Epithelial cell of esophagus (primary cell): ENCODE measurements at regions not wholly inside any gene's neighbourhood (a gene's known extent, or its start where the extent isn't known, plus 50 kb on each side); places are given as distances from the start of the nearest gene placed in this dataset.

ENCODE experiments used
- DNase-seq: peaks from one replicate; pipeline ENCODE4 v3.0.0; 2010; ENCODE audit warnings: low read depth
- H3K4me3 ChIP-seq: 2 replicates; pipeline ENCODE4 v1.5.1; 2011; ENCODE audit warnings: mild to moderate bottlenecking, low read length, control low read depth
- CTCF ChIP-seq: IDR thresholded peaks from 2 replicates; pipeline ENCODE4 v1.5.1; 2011; ENCODE audit warnings: low read depth, mild to moderate bottlenecking, low read length, control low read depth, inconsistent platforms; ENCODE audit not compliant: insufficient read depth; ENCODE audit errors: missing control alignments

- no peak overlapping the region for H3K4me3 ChIP-seq
- no peak for TF ChIP-seq CTCF
- DNase-seq = no peak
These were observed 98.6 kb downstream of the SIK1 start for GRCh38 chr21:43328185-43328957.

- no peak for TF ChIP-seq CTCF
These were observed 100.8 kb downstream of the SIK1 start for GRCh38 chr21:43325968-43326715.

GRCh38 chr21:43325036-43325435 is 101.9 kb downstream of the SIK1 start:
- TF ChIP-seq CTCF = no peak
- no peak for DNase-seq
- no peak overlapping the region for H3K4me3 ChIP-seq

More at GRCh38 chr21:43325968-43326715, 100.8 kb downstream of the SIK1 start:
- DNase-seq = no peak
- no peak overlapping the region for H3K4me3 ChIP-seq

GRCh38 chr21:43324596-43324995 is 102.3 kb downstream of the SIK1 start:
- H3K4me3 ChIP-seq = no peak overlapping the region
- no peak for TF ChIP-seq CTCF
- no peak for DNase-seq

GRCh38 chr21:43323244-43324005 is 103.5 kb downstream of the SIK1 start:
- no peak overlapping the region for H3K4me3 ChIP-seq
- TF ChIP-seq CTCF = no peak
- DNase-seq = no peak

GRCh38 chr21:43322805-43323204 is 104.1 kb downstream of the SIK1 start:
- DNase-seq = no peak
- H3K4me3 ChIP-seq = no peak overlapping the region
- TF ChIP-seq CTCF = no peak
